Activated gamma-delta T cell (primary cell): ENCODE measurements at regions not wholly inside any gene's neighbourhood (a gene's known extent, or its start where the extent isn't known, plus 50 kb on each side); places are given as distances from the start of the nearest gene placed in this dataset.

Source experiments
- DNase-seq: peaks from one replicate; lab custom pipeline; 2025; lab: John Stamatoyannopoulos, UW

- no peak for DNase-seq
Measured at GRCh38 chr17:77364941-77365583, 224.3 kb downstream of the SEC14L1 start.

GRCh38 chr17:77365584-77366186 is 224.9 kb downstream of the SEC14L1 start:
- DNase-seq, result no peak

- no peak for DNase-seq
Measured at GRCh38 chr17:77366206-77366557, 225.4 kb downstream of the SEC14L1 start.

- no peak for DNase-seq
Measured at GRCh38 chr17:77366558-77367245, 225.9 kb downstream of the SEC14L1 start.

- DNase-seq, result no peak
Measured at GRCh38 chr17:77369544-77369971, 228.8 kb downstream of the SEC14L1 start.

GRCh38 chr17:77370586-77370985 is 229.8 kb downstream of the SEC14L1 start:
- no peak for DNase-seq

- no peak for DNase-seq
Measured at GRCh38 chr17:77371117-77371887, 230.5 kb downstream of the SEC14L1 start.

GRCh38 chr17:77371888-77372443 is 231.2 kb downstream of the SEC14L1 start:
- no peak for DNase-seq

- DNase-seq, result peak; percentile 62
Measured at GRCh38 chr17:77372444-77373298, 231.9 kb downstream of the SEC14L1 start.

GRCh38 chr17:77373299-77374169 is 232.8 kb downstream of the SEC14L1 start:
- peak; percentile 34 for DNase-seq

GRCh38 chr17:77374170-77374936 is 233.6 kb downstream of the SEC14L1 start:
- DNase-seq, result peak; percentile 39

GRCh38 chr17:77375108-77375916 is 234.5 kb downstream of the SEC14L1 start:
- no peak for DNase-seq

GRCh38 chr17:77375917-77376651 is 235.3 kb downstream of the SEC14L1 start:
- peak; percentile 42 for DNase-seq

GRCh38 chr17:77376795-77377709 is 236.3 kb downstream of the SEC14L1 start:
- no peak for DNase-seq

GRCh38 chr17:77377710-77378235 is 237.0 kb downstream of the SEC14L1 start:
- no peak for DNase-seq

- DNase-seq, result no peak
Measured at GRCh38 chr17:77378318-77379064, 237.7 kb downstream of the SEC14L1 start.
